Large intestine (tissue), 3 donors: ENCODE measurements at regions not wholly inside any gene's neighbourhood (a gene's known extent, or its start where the extent isn't known, plus 50 kb on each side); places are given as distances from the start of the nearest gene placed in this dataset.
A peak's percentile ranks its signal among the peaks of the same experiment; 100 is the strongest.

Experiments
- DNase-seq, 2 donors: peaks; one replicate each; pipeline versions ENCODE4 v3.0.0 to v3.0.0-alpha.2; 2013
- H3K27ac ChIP-seq: one replicate; pipeline ENCODE4 v1.5.1; 2013; ENCODE audit warnings: low read length
- H3K27me3 ChIP-seq: 2 replicates; pipeline ENCODE4 v1.6.1; 2013; ENCODE audit warnings: low read length; ENCODE audit not compliant: control insufficient read depth, insufficient read depth
- H3K36me3 ChIP-seq: 2 replicates; pipeline ENCODE4 v1.6.1; 2013; ENCODE audit warnings: low read length; ENCODE audit not compliant: control insufficient read depth, insufficient read depth
- H3K4me1 ChIP-seq: one replicate; pipeline ENCODE4 v1.6.1; 2013; ENCODE audit warnings: low read length; ENCODE audit not compliant: control insufficient read depth, insufficient read depth
- H3K4me3 ChIP-seq: one replicate; pipeline ENCODE4 v1.5.1; 2013; ENCODE audit warnings: low read length
- H3K9me3 ChIP-seq: one replicate; pipeline ENCODE4 v1.6.1; 2013; ENCODE audit warnings: mild to moderate bottlenecking, low read depth, low read length, moderate library complexity; ENCODE audit not compliant: control insufficient read depth
- WGBS: methylation state at CpG from one replicate; pipeline ENCODE4 v1.1.5; 2013; ENCODE audit warnings: low lambda C conversion rate; ENCODE audit not compliant: insufficient coverage; 5-methylcytosine and 5-hydroxymethylcytosine counted together

DNA sequence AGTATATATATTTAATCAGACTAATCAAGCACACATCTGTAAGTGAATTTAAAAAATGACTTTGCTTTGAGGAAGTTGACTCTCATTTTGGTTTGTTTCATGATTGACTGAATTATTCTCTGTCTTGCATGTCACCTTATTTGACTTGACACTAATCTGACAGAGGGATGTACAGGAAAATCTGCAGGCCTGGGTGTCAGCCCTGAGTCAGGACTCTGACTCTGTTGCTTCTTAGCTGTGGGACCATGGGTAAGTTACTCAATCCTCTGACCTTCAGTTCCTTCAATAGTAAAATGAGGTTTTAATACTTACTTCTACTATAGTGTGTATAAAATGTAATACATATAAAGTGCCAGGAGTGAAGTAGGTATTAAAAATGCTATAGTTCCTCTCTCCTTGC is 415.9 kb downstream of the ARHGEF28 start:
- no peak for DNase-seq
- Histone ChIP-seq H3K4me1 (no peaks in the 10 kb centered on the region), H3K27ac (no peak overlapping the region), H3K9me3 (no peaks in the 10 kb centered on the region), H3K4me3 (no peak overlapping the region), H3K27me3 (no peaks in the 10 kb centered on the region), H3K36me3 (no peaks in the 10 kb centered on the region)

DNA sequence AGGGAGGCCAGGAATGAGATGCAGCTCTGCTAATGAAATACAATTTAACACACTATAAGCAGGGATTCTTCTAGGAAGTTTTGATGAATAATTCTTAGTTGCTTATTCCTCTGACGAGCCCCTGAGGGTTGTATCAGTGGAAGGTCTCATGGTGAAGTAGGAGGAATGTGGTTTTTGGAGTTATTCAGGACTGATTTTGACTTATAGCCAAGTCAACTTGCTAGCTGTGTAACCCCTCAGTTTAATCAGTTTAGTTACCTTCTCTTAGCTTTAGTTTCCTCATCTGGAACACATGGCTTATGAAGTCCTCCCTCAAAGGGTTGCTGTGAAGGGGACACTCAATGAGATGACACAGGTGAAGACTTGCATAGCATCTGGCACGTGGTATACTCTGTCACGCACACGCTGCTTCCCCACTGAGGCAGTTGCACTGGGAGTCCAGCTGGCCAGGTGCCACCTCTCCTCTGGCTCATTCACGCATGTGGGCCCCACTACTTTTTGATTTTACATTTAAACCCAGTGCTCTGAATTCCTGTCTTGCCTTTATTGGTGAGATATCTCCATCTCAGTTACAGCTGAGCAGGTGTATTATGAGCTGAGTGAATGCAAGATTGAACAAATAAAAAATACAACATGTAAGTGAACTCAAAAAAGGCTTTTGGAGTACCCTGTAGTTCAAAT is 415.0 kb downstream of the ARHGEF28 start:
- no peak for DNase-seq
- no peaks in the 10 kb centered on the region for H3K27me3 ChIP-seq
- 80% methylated on average over 1 of the region's 5 CpGs for WGBS
- H3K4me3 ChIP-seq = no peak overlapping the region
- H3K27ac ChIP-seq = no peak overlapping the region
- H3K9me3 ChIP-seq = no peaks in the 10 kb centered on the region
- no peaks in the 10 kb centered on the region for H3K36me3 ChIP-seq
- H3K4me1 ChIP-seq = peaks cover under 1% of the 10 kb centered on the region

DNA sequence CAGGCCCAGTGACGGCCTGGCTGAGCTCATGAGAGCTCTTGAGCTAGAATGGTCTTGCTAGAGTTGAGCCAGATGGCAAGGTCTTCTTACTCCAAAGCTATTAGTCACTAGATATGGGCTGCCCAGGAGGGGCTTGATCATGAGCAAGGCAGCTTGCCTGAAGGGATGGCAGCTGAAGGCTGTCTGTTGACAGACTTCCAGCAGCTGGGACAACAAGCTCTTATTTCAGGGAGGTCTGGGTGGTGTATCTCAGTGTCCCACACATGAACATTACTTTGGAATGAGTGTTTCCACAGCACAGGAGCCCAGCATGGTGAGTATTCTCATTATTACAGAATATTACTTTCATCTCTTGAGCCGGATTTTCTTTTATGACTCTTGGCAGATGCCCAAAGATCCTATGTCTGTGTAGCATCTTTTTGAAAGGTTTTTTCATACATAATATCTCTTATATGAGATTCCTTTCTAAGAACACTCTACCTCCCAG is 414.1 kb downstream of the ARHGEF28 start:
- Histone ChIP-seq H3K4me3 (no peak overlapping the region), H3K27me3 (no peaks in the 10 kb centered on the region), H3K27ac (no peak overlapping the region), H3K9me3 (no peaks in the 10 kb centered on the region), H3K36me3 (no peaks in the 10 kb centered on the region), H3K4me1 (peaks cover 5% of the 10 kb centered on the region)
- no CpG with 5 or more reads among the region's 2 CpGs for WGBS
- no peak for DNase-seq

DNA sequence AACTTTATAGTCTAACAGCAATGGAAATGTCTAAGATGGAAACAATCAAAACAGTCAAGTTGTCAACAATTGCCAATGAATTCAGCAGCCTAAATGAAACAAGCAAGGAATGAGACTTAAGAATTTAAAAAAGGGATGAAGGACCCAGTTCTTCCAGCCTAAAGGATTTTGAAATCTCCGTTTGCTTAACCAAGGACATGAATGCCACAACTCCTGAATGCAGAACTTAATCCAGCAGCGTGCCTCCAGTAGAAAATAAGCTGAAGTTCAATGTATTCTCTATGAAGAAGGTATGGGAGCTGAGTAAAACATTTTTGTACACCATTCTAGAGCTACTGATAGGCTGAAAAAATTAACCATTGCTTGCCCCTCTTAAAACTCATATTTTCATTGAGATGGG is 411.3 kb downstream of the ARHGEF28 start:
- DNase-seq = no peak
- no peaks in the 10 kb centered on the region for H3K9me3 ChIP-seq
- no peak overlapping the region for H3K4me3 ChIP-seq
- H3K27me3 ChIP-seq = no peaks in the 10 kb centered on the region
- no peaks in the 10 kb centered on the region for H3K36me3 ChIP-seq
- 100% methylated on average over 1 of the region's 2 CpGs for WGBS
- H3K4me1 ChIP-seq = peaks cover 5% of the 10 kb centered on the region
- H3K27ac ChIP-seq = no peak overlapping the region

DNA sequence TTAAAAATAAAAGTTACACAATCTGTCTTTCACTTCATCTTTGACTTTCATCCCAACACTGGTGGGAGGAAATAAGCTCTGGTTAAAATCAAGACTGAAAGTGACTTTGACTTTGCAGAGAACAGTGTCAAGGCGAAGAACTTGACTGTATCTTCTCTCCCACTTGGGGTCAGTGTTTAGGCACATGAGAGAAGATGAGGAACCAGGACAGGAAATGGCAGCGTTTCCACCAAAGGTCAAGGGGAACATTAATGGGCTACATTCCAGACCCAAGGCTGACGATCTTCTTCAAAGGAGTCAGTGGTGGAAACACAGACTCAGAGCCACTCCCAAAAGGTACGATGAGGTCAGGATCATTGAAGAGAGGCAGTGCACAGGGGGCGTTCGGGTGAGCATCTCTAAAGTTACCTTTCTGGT is 409.5 kb downstream of the ARHGEF28 start:
- H3K27me3 ChIP-seq = no peaks in the 10 kb centered on the region
- 0% methylated on average over 2 of the region's 6 CpGs for WGBS
- H3K9me3 ChIP-seq = no peaks in the 10 kb centered on the region
- DNase-seq = peak; percentile 54 to 74
- H3K36me3 ChIP-seq = no peaks in the 10 kb centered on the region
- no peak overlapping the region for H3K4me3 ChIP-seq
- H3K4me1 ChIP-seq = peaks cover 5% of the 10 kb centered on the region
- no peak overlapping the region for H3K27ac ChIP-seq

DNA sequence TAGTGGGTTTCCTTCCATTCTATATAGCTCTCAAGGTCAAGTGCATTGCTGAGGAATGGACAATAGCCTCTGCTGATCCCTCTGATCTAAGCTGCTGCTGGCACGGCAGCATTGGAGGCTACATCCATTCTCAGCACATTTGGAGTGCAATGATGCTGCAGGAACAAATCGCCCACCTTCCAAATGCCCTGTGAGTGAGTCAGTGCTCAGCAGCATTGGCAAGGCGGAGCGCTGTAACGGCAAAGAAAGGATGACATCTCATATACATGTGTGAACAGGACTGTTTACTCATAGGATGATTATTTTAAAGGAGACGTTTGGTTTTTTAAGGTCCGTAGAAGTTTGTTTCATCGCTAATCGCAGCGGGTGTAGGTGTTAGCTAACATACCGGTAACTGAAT is 408.7 kb downstream of the ARHGEF28 start:
- Histone ChIP-seq H3K27me3 (no peaks in the 10 kb centered on the region), H3K36me3 (no peaks in the 10 kb centered on the region), H3K9me3 (no peaks in the 10 kb centered on the region), H3K4me3 (no peak overlapping the region), H3K27ac (no peak overlapping the region), H3K4me1 (peaks cover 5% of the 10 kb centered on the region)
- no peak for DNase-seq
- 96% methylated on average over 4 of the region's 11 CpGs for WGBS

DNA sequence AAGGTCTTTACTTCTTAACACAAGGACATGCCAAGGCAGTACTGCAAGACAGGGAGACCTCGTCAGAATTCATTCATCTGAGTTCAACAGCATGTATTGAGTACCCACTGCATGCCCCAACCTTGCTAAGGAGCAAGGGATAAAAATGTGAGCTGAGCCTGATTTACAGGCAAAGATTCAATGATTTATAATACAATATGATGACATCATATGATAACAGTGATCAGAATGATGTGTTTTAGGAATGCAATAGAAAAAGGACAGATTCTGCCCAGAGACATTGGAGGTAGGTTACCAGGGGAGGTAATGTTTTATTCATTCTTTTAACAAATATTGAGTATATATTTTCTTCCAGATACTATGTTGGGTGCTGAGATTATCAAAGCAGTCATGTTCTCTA is 406.6 kb downstream of the ARHGEF28 start:
- WGBS = no CpG with 5 or more reads among the region's 1 CpG

DNA sequence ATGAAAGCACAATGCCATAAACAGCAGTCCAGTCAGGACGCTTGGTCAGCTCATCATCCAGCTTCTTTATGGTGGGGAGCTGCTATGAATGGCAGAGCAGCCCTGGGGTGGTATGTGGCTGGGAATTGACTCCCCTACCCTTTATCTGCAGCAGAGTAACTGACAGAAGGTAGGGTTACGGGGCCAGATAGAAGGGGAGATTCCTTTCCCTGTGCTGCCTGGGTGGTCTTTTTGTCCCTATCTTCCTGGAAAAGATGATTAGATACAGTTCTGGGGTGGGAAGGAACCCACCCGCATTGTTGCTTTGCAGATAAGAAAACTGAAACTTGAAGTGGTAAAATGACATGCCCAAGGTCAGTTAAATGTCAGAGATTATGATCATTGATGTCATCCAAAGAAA is 405.5 kb downstream of the ARHGEF28 start:
- Histone ChIP-seq H3K27me3 (no peaks in the 10 kb centered on the region), H3K4me3 (no peak overlapping the region), H3K27ac (no peak overlapping the region), H3K4me1 (peaks cover 5% of the 10 kb centered on the region), H3K9me3 (no peaks in the 10 kb centered on the region), H3K36me3 (no peaks in the 10 kb centered on the region)
- no peak for DNase-seq
- no CpG with 5 or more reads among the region's 3 CpGs for WGBS

More for the DNA sequence above, 406.6 kb downstream of the ARHGEF28 start:
- no peak overlapping the region for H3K4me3 ChIP-seq
- H3K9me3 ChIP-seq = no peaks in the 10 kb centered on the region
- H3K27ac ChIP-seq = no peak overlapping the region
- H3K36me3 ChIP-seq = no peaks in the 10 kb centered on the region
- H3K27me3 ChIP-seq = no peaks in the 10 kb centered on the region
- peaks cover 5% of the 10 kb centered on the region for H3K4me1 ChIP-seq
- no peak for DNase-seq

DNA sequence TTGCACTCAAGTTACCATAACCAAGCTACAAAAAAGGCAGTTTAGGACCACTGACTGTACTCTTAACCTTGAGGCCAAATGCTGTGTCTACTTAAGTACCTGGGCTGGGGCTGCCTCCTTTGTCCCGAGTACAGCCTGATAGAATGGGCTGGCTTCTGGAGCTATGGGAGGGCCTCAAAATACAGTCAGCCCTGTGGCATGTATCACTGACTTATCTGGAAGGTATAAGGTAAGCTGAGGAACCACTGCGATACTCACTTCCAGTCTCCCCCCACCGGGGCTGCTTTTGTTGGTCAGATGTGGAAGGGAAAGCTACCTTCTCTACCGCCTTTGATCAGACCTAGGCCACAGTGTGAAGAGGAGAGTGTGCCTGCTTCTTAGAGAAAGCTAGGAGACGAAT is 404.8 kb downstream of the ARHGEF28 start:
- peaks cover 3% of the 10 kb centered on the region for H3K4me1 ChIP-seq
- H3K27me3 ChIP-seq = no peaks in the 10 kb centered on the region
- no peak overlapping the region for H3K27ac ChIP-seq
- no peaks in the 10 kb centered on the region for H3K36me3 ChIP-seq
- no peaks in the 10 kb centered on the region for H3K9me3 ChIP-seq
- 100% methylated on average over 1 of the region's 5 CpGs for WGBS
- no peak for DNase-seq
- no peak overlapping the region for H3K4me3 ChIP-seq

DNA sequence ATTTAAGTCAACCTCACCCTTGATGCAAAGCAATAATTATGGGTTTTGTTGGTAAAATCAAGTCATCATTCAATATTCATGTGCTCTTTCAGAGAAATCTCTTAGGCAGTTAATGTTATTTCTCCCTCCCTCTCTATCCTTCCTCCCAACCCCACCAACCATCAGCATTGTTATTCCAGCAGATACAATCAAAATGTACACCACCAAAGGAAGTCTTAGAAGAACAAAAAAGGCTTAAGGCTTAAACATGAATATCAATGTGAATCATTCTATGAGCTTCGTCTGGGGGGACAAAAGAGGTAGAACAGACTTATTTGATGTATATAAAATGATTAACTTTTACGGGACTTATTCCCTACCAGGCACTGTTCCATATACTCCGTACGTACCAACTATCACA is 404.4 kb downstream of the ARHGEF28 start:
- H3K4me1 ChIP-seq = no peaks in the 10 kb centered on the region
- DNase-seq = no peak
- no peak overlapping the region for H3K4me3 ChIP-seq
- no peak overlapping the region for H3K27ac ChIP-seq
- 100% methylated on average over 1 of the region's 4 CpGs for WGBS
- no peaks in the 10 kb centered on the region for H3K9me3 ChIP-seq
- no peaks in the 10 kb centered on the region for H3K27me3 ChIP-seq
- H3K36me3 ChIP-seq = no peaks in the 10 kb centered on the region

DNA sequence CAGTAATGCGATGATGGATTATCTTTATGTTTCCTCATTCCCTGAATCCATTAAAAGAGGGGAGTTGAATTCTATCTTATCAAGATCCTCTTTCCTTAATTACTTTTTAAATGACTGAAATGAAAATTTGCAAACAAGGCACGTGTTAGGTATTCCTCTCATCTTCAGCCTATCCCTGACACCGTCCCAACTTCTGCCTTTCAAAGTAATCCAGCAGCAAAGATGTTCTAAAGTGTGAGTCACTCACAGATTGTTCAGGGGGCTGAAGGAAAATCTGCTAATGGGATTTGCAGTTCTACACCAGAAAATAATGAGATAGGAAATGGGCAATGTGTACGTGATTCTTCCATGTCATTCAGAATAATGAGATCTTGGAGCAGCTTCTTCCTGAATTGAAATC is 403.0 kb downstream of the ARHGEF28 start:
- no peak overlapping the region for H3K27ac ChIP-seq
- WGBS = 71% methylated on average over 1 of the region's 4 CpGs
- no peaks in the 10 kb centered on the region for H3K4me1 ChIP-seq
- H3K9me3 ChIP-seq = no peaks in the 10 kb centered on the region
- no peak for DNase-seq
- no peak overlapping the region for H3K4me3 ChIP-seq
- H3K36me3 ChIP-seq = no peaks in the 10 kb centered on the region
- H3K27me3 ChIP-seq = no peaks in the 10 kb centered on the region
